Inflammatory macrophage (primary cell): ENCODE measurements at regions not wholly inside any gene's neighbourhood (a gene's known extent, or its start where the extent isn't known, plus 50 kb on each side); places are given as distances from the start of the nearest gene placed in this dataset.

ENCODE experiments used
- DNase-seq, 2 donors: peaks; one replicate each; pipeline ENCODE4 v3.0.0-alpha.2; 2020 to 2022

DNA sequence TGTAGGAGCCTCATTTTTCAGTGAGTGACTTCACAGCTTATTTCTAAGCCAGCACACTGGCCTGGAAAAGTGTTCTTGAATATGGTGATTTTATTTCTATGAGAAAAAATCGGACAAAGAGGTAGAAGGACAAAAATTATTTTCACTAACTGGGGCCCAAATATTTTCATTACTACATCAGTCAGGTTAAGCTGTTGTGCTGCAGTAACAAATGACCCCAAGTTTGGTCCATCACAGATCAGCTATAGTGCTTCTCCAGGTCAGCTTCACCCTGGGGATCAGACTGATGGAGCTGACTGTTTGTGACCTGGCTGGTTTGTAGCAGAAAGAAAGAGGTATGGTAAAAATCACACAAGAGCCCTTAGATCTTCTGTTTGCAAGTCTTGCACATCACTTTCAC lies 97.9 kb upstream of the STT3B start:
- no peak for DNase-seq

DNA sequence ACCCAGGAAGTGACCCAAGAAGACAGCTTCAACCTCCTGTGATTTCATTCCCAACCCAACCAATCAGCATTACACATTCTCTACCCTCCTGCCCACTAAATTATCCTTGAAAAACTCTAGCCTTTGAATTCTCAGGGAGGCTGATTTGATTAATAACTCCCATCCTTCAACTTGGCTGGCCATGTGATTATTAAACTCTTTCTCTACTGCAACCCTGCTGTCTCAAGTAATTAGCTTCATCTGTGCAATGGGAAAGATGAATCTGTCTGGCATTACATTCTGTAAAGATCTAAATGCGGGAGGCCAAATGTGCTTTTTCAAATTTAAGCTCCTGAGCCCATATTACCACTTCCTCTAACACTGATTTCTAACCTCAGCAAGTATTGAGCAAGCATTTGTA lies 95.9 kb upstream of the STT3B start:
- no peak for DNase-seq

DNA sequence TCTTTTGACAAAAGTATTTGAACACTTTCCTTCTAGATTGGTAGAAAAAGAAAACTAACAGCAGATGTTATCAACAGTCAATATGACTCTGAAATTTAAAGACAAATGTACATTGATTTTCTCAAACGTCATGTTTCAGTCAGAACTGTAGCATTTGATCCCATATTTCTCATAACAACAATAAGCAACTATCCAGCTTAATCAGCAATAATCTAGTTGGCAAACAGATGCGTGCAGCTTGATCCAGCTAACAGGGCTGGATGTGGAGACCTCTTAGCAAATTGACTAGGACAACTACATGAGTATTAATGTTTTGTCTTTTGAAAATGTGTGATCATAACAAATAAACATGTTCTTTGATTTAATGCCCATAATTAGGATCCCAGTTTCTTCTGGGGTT lies 94.0 kb upstream of the STT3B start:
- no peak for DNase-seq

DNA sequence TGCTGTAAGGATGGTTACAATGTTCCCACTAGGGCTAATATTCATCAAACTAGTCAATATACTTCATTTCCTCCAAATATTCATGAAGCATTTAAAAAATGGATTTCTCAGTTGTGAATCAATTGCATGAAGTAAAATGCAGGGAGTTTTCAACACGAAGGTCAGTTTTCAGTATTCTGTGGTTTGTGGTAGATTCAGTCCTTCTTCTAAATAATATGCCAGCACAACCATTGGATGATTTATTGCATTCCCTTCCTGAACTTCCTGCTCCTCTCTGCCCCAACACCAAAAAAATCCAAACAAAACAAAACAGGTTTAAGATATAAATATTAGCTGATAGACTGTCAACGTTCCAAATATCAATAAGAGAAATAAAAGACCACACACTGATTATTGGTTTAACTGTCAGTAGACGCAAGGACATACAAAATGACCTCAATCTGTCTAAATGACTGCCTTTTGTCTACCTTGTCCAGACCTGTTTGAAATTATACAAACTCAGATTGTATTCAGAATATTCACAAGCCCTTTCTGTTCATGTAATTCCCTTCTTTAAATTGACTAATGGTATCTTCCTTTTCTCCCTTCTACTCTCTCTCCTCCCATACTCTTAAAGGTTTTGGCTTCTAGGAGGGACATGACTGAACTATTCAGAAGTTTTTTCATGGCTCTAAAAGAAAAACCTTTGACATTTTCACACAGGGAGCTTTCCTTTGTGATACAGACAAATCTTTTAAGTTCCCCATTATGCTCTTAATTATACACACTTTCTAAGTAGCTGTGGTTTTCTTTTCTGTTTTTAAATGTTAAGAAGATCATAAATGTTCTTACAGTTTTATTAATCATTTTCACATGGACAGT lies 92.6 kb upstream of the STT3B start:
- DNase-seq = no peak

DNA sequence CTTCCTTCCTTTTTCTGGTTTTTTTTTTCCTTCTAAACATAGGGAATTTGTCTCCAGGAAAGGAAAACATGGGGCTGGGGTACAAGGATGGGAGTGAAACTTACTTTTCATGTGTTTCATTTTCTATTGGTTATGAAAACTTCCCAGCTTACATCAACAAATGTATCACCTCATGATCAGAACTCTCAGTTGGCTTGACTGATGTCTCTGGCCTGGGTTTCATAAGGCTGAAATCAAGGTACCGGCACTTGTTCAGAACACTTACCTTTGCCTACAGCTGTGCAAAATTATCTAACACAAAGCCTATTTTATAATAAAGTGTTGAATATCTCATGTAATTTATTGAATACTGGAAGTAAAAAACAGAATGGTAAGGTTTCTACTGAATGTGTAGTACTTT lies 91.8 kb upstream of the STT3B start:
- no peak for DNase-seq

DNA sequence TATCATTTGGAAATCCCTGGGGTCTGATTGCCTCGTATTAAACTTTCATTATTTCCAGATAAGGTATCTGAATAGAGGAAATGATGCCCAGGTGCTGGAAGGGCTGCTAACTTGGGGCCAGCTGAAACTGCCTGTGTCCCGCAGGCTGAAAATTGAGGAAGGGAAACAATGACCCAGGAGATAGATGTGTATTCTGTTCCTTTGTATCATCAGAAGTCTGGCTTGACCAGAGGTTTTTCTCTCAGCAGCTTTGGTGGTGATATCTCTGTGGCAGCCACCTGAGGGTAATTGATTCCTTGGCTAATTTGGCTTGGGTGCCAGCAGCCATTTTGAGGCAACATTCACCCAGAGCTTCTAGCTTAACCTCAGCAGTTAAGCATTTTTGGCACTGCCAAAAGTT lies 90.0 kb upstream of the STT3B start:
- no peak for DNase-seq

DNA sequence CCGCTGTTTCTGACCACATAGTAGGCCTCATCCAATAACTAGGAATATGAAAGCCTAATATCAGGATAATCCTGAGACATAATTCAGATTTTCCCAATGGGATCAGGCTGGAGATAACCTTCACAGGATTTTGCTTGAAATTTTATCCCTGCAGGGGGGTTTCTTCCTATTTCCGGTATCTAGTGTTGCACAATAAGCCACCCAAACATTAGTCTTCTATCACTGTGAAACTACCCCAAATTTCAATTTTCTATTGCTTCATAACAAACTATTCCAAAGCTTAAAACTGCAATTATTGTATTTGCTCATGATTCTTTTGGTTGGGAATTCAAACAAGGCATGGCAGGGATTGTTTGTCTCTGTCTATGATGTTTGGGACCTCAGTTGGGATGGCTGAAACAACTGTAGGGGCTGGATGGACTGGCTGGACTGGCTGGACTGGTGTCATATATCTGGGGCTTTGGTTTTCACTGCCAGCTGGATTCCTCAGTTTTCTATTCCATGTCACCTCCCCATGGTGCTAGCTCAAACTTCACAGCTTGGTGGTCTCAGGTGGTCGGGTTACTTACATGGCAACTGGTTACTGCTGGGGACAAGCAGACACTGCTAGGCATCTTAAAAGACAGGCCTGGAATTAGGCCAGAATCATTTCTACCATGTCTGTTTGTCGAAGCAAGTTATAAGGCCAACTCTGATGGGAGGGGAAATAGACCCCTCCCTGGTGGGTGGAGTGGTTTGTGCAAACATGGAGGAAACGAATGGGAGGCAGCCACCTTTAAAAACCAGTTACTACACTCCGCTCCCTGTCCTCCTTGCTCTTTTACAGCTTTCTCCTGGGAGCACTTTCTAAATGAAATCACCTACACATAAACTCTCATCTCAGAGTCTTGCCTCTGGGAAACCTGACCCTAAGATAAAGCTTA lies 88.2 kb upstream of the STT3B start:
- no peak for DNase-seq

DNA sequence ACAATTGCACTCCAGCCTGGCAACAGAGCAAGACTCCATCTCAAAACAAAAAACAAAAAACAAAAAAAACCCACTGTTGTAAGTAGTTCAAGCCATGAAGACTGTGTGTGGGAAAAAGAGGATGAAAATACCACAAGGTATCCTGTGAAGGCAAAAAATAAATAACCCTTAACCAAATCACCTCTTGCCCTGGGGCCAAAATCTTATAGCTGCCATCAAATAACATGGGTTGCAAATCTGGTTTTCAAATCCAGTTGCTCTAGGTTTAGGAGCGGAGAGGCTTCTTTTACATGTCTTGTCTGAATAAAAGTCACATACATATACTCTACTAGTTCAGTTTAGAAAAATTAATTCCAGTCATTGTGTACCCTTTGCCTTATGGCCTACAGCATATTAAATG lies 87.0 kb upstream of the STT3B start:
- DNase-seq = no peak

DNA sequence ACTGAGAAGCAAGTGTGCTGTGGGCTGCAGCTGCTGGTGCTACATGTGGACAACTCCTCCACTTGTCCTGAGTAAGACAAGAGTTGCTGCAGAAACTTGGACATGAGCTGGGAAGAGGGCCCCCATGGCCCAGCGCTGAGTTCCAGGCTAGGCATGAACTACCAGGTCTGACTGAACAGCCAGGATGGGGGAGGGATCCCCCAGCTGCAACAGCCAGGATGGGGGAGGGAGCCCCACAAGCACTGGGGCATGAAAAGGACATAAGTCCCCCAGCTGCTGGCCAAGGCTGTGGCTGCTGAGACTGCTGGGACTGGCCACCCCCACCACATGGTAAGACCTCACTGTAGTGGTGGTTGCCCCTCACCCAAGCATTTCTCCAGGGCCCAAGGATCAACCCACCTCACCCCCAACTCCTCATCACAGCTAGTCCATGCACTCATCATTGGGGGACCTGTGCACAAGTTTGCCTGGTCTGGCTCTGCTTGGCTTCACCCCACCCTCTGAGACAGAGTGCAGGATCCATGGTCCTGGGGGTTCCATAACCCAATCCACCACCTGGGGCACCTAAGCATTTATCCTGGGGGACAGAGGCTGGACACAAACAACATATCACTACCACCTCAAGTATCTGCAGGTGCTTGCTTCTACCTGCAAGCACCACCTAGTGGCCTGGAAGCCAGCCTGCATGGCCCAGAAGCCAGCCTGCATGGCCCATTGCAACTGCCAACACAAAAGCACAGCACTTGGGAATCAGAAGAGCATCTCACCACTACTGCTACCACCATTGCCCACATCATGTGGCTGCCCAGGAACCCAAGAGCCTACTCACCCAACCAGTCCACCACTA lies 84.5 kb upstream of the STT3B start:
- DNase-seq = no peak

DNA sequence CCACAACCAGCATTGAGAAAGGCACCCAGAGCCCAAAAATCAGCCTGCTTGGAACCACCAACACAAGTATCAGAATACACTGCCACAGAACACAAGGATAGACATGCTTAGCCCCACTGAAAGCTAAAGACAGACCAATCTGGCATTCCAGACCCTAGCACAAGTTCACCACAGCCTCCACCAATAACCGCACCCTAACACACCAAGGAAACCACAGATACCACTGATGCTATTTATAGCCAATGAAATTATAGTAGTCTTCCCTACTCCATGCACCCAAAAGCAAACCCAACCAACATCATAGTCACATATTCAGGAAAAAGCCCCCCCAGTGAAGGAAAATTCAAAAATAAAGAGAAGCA lies 83.9 kb upstream of the STT3B start:
- no peak for DNase-seq

DNA sequence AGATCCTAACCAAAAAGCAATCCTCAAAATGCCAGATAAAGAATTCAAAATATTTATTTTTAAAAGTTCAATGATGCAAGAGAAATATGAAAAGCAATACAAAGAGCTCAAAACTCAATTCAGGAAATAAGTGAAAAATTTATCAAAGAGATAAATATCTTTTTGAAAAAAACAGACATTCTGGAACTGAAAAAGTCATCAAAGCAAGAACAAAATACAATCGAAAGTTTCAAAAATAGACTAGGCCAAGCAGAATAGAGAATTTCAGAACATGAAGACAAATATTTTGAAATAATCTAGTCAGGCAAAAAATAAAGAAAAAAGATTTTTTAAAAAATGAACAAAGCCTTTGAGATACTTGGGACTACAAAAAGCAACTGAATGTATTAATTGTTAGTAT lies 83.4 kb upstream of the STT3B start:
- no peak for DNase-seq

DNA sequence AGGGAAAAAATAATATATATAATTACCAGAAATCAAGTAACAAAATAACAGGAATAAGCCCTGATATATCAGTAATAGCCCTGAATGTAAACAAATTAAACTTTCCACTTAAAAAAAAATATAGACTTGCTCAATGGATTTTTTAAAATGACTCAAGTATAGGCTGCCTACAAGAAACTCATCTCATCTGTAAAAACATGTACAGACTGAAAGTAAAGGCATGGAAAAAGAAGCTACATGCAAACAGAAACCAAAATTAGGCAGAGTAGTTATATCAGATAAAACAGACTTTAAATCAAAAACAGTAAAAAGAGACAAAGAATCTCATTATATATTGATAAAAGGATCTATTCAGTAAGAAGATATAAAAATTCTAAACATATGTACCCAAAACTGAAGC lies 82.4 kb upstream of the STT3B start:
- DNase-seq = no peak

DNA sequence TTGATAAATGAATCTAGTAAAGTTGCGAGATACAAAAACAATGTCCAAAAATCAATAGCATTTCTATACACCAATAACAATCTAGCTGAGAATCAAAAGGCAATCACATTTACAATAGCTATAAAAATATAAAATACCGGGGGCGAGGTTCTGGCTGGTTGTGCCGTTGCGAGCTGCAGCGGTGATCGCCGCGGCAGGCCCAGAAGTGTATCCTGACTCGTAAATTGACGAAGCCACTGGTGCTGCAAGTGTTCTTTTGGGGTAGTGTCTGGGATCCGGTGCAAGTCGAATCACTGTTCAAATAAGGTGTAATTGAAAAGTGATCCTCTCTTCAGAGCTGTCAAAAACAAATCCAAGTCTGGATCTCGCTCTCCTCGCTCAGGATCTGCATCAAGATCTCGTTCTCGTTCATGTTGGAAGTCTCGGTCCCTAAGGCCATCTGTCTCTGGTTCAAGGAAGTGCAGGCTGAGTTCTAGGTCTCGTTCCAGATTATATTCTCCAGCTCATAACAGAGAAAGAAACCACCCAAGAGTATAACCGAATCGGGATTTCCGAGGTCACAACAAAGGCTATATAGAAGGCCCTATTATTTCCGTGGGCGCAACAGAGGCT lies 80.1 kb upstream of the STT3B start:
- no peak for DNase-seq

DNA sequence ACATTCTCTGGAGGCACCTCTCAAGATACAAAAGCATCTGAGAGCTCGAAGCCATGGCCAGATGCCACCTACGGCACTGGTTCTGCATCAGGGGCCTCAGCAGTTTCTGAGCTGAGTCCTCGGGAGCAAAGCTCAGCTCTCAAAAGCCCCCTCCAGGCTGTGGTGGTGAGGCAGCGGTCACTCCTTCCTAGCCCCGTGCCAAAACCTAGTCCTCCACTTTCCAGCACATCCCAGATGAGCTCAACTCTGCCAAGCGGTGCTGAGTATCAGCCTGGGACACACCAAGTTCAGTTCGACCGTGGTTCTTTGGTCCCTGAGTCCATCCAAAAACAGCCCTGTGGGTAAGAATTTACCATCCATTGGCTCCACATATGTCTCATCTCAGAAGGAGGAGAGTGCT lies 79.3 kb upstream of the STT3B start:
- DNase-seq = no peak

DNA sequence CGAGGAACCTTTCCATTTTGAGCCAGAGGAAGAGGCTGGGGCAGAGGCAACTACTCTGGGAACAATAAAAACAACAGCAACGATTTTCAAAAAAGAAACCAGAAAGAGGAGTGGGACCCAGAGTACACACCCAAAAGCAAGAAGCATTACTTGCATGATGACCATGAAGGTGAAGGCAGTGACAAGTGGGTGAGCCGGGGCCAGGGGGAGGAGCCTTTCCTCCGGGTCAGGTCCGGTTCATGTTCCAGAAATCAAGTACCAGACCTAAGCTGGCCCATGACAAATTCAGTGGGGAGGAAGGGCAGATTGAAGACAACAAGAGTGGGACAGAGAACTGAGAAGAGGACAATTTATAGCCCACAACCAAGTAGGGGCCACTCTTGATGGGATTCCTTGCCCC lies 77.2 kb upstream of the STT3B start:
- DNase-seq = no peak

DNA sequence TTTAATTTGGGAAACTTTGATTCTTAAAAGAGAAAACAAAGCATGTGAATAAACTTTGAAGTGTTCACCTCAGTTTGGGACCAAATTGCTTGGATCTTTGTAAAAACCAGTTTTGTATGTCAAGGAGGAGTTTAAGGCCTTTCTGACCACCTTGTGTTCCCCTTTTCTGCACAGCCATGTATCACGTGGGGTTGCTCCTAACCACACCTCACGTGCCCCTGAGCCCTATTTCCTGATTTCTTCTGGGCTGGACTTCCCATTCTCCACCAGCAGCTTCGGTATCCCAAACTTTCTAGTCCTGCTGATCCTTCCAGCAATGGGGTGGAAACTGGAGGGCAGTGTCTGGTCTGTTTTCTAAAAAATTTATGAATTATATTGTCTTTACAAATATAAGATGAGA lies 76.4 kb upstream of the STT3B start:
- peak; percentile 72 to 77 for DNase-seq

DNA sequence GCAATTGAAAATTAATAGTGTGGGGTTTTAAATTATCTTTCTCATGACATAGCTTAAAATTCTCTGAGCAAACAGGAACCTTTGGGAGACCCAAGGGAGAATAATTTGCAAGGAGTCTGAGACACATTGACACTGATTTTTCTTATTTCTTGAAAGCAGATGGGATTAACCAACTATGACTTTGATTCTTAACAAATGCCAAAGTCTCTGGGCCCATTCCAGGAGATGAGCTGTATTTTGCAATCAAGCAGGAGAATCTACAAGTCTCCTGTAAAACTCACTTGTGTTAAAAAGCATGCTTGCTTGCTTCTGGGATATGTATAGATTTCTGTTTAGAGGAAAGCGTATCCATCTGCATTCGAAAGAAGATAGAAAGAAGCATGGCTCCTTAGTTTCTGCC lies 71.3 kb upstream of the STT3B start:
- DNase-seq = no peak

DNA sequence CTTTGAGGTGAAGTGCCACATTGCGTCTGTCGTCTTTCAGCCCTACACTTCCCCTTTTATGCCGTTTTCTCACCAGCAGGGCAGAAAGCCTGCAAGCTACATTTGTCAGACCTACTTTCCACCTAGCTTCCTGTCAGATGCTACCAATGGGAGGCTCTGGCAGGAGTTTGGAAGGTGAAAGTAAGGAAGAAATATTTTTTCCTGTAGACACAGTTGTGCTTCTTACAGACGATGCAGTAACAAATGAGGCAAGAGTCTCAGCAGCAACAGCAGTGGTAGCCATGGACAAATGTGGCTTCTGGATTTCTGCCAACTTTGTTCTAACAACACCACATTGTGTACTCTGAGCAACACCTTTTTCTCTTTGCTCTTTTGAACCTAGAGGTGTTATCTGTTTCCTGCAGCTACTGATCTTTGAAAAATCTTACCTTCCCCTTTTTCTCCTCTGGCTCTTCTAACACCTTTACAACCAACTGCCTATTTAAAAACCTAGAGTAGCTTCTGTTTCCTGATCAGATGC lies 70.6 kb upstream of the STT3B start:
- DNase-seq = peak in 1 of 2 donors; percentile 33

DNA sequence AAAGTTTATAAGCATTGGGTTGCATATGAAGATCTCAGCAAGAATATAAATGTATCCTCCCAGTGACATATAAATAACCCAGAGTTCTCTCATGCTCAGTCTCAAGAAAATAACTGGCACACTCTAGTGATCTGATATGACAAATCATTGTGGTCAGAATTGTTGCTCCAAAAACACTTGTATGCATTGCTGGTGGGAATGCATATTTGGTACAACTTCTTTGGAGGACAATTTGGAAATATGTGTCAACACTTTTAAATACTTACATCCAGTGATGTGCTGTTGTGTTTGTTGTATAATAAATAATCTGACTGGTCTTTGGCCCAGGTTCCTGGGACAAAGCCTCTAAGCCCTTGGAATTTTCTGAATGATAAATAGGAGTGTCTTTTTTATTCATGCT lies 66.7 kb upstream of the STT3B start:
- no peak for DNase-seq

DNA sequence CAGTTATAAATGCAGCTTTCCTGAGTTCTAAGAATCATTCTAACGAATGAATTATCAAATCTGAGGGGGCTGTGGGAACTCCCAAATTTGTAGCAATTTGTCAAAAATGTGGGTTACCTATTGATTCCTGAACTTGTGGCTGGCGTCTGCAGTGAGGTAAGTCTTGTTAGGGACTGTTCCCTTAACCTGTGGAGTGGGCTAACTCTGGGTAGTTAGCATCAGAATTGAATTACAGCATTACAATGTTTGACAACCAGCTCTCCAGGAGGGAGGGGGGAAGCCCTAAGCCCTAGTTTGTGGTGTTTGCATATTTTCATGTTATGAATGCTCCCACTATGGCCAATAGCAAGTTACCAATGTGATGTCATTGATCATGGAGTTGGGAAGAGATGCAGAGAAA lies 65.9 kb upstream of the STT3B start:
- DNase-seq = no peak

DNA sequence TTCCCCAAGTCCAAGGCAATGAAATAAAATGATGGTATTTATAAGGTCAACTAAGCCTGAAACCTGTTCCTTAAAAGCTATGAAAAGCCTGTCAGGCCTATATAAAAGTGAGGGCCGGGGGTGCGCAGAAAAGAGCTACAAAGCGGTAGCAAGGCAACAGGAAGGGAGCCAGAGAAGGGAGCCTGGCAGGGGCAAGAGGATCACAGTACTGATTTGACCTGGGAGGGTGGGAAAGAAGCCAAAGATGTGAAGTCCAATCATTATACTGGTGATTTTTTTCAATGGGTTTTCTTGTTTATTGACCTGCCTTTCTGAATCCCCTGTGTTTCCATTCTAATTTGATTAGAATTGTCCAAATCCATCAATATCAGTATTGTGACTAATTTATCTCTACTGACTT lies 64.3 kb upstream of the STT3B start:
- no peak for DNase-seq

DNA sequence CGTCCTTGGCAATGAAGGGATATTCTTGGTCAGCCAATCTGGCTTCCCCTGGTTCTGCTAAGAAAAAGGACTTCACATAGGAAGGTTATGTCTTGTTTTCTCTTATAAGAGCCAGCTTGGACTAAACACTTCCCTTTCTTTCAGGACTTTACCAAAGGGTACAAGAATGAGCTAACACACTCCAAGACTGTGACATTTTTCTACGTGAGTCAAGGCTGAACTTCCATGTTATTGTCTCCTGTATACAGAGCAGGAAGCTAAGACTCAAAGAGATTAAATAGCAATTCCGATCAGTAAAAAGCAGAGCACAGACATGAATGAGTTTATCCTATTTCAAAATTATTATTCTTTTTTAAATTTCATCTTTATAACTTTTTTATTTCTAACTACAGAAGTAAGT lies 63.3 kb upstream of the STT3B start:
- DNase-seq = peak in 1 of 2 donors; percentile 34
